ENCODE measurements at regions not wholly inside any gene's neighbourhood (a gene's known extent, or its start where the extent isn't known, plus 50 kb on each side); places are given as distances from the start of the nearest gene placed in this dataset.

DNA sequence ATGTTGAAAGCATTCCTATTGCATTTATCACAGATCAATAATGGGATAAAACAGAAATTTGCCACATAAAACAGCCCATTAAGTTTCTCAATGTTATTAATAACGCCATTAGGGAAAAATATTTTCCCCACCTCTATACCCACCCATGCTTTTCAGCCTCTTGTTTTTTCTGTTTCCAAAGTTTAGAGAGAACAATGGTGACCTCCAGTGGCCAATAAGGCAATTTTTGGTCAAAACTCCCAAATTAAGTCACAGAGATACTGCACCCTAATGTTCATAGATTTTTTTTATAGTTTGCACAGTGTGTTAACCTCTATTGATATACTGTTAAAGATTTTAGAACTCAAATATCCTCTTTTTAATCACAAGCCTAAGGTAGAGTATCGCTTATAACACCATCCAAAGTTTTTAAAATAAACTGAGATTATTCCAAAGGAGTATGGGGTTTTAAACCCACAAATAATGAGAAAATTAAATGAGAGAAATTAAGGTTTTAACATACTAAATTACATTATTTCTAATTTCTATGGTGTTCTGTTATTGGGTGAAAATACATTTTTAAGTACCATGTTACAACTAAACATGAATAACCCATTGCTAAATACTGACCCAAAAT lies 184.7 kb upstream of the DCN start:
- H3K36me3 ChIP-seq, result no peaks in the 10 kb centered on the region
- H3K9me3 ChIP-seq, result no peaks in the 10 kb centered on the region
- WGBS, 2 donors (ENCODE audit: low coverage in 1 of 2), result 66 to 75% methylated on average over 2 of the region's 2 CpGs
- in situ Hi-C loops (cut with MboI; ENCODE audit: low pct_ligation_motif_present in 1 of 4, low pct_unique_long_range_greater_than_20kb in 1 of 4, low sequenced_read_pairs in 3 of 4), result loop anchor here (10.0 to 25.0 kb wide), 3 partner anchors 380 to 1277 kb away; no protein-coding TSS in a partner anchor
- no peak overlapping the region for H3K27ac ChIP-seq
- H3K4me3 ChIP-seq, result no peak overlapping the region
- DNase-seq, result no peak
- intact Hi-C loops (cut with DNase I; ENCODE audit: low total_unique reads), result loop anchor here (10.0 kb wide), 1 partner anchor 1287 kb away; no protein-coding TSS in a partner anchor
- H3K27me3 ChIP-seq, result no peaks in the 10 kb centered on the region
- TF ChIP-seq POLR2A (IDR thresholded peaks at IDR 0.05) (no peak), POLR2AphosphoS5 (IDR thresholded peaks at IDR 0.05) (no peak), EP300 (IDR thresholded peaks at IDR 0.05; ENCODE audit: low read depth) (no peak)
- TF ChIP-seq, protein P1, sequence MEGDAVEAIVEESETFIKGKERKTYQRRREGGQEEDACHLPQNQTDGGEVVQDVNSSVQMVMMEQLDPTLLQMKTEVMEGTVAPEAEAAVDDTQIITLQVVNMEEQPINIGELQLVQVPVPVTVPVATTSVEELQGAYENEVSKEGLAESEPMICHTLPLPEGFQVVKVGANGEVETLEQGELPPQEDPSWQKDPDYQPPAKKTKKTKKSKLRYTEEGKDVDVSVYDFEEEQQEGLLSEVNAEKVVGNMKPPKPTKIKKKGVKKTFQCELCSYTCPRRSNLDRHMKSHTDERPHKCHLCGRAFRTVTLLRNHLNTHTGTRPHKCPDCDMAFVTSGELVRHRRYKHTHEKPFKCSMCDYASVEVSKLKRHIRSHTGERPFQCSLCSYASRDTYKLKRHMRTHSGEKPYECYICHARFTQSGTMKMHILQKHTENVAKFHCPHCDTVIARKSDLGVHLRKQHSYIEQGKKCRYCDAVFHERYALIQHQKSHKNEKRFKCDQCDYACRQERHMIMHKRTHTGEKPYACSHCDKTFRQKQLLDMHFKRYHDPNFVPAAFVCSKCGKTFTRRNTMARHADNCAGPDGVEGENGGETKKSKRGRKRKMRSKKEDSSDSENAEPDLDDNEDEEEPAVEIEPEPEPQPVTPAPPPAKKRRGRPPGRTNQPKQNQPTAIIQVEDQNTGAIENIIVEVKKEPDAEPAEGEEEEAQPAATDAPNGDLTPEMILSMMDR (IDR thresholded peaks at IDR 0.05), result peak in 2 of 5 experiments; percentile 12 to 21
- H3K4me1 ChIP-seq, result peaks cover 0 to 4% (median 0%) of the 10 kb centered on the region in 4 donors

GRCh38 chr12:91364471-91365184 lies 182.0 kb upstream of the DCN start:
- intact Hi-C loops (cut with DNase I; ENCODE audit: low total_unique reads) (loop anchor here (10.0 kb wide), 1 partner anchor 1290 kb away; no protein-coding TSS in a partner anchor), in situ Hi-C loops (cut with MboI; ENCODE audit: low pct_ligation_motif_present in 1 of 4, low pct_unique_long_range_greater_than_20kb in 1 of 4, low sequenced_read_pairs in 3 of 4) (loop anchor here (10.0 to 25.0 kb wide), 3 partner anchors 377 to 1280 kb away; no protein-coding TSS in a partner anchor)
- no peak overlapping the region for H3K27ac ChIP-seq
- H3K27me3 ChIP-seq, result no peaks in the 10 kb centered on the region
- H3K36me3 ChIP-seq, result no peaks in the 10 kb centered on the region
- TF ChIP-seq EP300 (IDR thresholded peaks at IDR 0.05; ENCODE audit: low read depth) (no peak), POLR2A (IDR thresholded peaks at IDR 0.05) (no peak), POLR2AphosphoS5 (IDR thresholded peaks at IDR 0.05) (no peak)
- TF ChIP-seq, protein P1 (IDR thresholded peaks at IDR 0.05), result no peak
- no peaks in the 10 kb centered on the region for H3K9me3 ChIP-seq
- no peak for DNase-seq
- 70 to 88% methylated on average over 5 of the region's 5 CpGs for WGBS, 2 donors (ENCODE audit: low coverage in 1 of 2)
- peaks cover 0 to 8% (median 0%) of the 10 kb centered on the region in 4 donors for H3K4me1 ChIP-seq
- no peak overlapping the region for H3K4me3 ChIP-seq

GRCh38 chr12:91361864-91362263 lies 179.2 kb upstream of the DCN start:
- Histone ChIP-seq H3K36me3 (no peaks in the 10 kb centered on the region), H3K4me1 (peaks cover 0 to 18% (median 3%) of the 10 kb centered on the region in 4 donors), H3K4me3 (peak overlapping the region in 1 of 4 donors; percentile 17), H3K27me3 (no peaks in the 10 kb centered on the region), H3K27ac (no peak overlapping the region), H3K9me3 (no peaks in the 10 kb centered on the region)
- WGBS, 2 donors (ENCODE audit: low coverage in 1 of 2), result 15 to 20% methylated on average over 5 of the region's 5 CpGs
- DNase-seq, result no peak
- in situ Hi-C loops (cut with MboI; ENCODE audit: low pct_ligation_motif_present in 1 of 4, low pct_unique_long_range_greater_than_20kb in 1 of 4, low sequenced_read_pairs in 3 of 4), result loop anchor here (10.0 to 25.0 kb wide), 3 partner anchors 375 to 1283 kb away; no protein-coding TSS in a partner anchor
- intact Hi-C loops (cut with DNase I; ENCODE audit: low total_unique reads), result loop anchor here (10.0 kb wide), 1 partner anchor 1293 kb away; no protein-coding TSS in a partner anchor
- no peak for TF ChIP-seq POLR2AphosphoS5 (IDR thresholded peaks at IDR 0.05)
- no peak for TF ChIP-seq POLR2A (IDR thresholded peaks at IDR 0.05)
- TF ChIP-seq, protein P1 (IDR thresholded peaks at IDR 0.05), result peak; percentile 70 to 76 (median 72)
- TF ChIP-seq EP300 (IDR thresholded peaks at IDR 0.05; ENCODE audit: low read depth), result no peak

DNA sequence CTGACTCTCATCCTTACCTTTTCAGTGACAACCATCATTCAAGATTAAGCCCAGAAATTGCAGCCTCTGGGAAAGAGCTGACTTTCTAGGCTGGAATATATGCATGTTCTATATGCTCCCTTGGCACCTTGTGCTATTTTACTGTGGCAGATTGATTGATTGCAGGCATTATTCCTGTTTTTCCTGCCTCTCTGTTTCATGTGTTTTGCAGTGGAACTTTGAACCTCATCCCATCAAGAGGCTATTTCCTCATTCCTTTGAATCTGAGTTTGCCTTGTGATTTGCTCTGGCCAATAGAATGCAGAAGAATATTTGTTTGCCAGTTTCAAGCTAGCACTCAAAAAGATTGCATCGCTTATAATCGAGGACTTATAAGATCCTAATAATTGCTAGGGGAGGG lies 174.8 kb upstream of the DCN start:
- H3K4me1 ChIP-seq, result peaks cover 0 to 22% (median 3%) of the 10 kb centered on the region in 4 donors
- H3K27ac ChIP-seq, result peak overlapping the region in 2 of 4 donors; percentile 20 to 36
- H3K27me3 ChIP-seq, result no peaks in the 10 kb centered on the region
- no peaks in the 10 kb centered on the region for H3K9me3 ChIP-seq
- intact Hi-C loops (cut with DNase I; ENCODE audit: low total_unique reads), result no loop called here
- H3K4me3 ChIP-seq, result no peak overlapping the region
- DNase-seq, result no peak
- 17 to 39% methylated on average over 2 of the region's 2 CpGs for WGBS, 2 donors (ENCODE audit: low coverage in 1 of 2)
- TF ChIP-seq POLR2AphosphoS5 (IDR thresholded peaks at IDR 0.05) (peak in 2 of 3 donors; percentile 44 to 50), EP300 (IDR thresholded peaks at IDR 0.05; ENCODE audit: low read depth) (no peak), POLR2A (IDR thresholded peaks at IDR 0.05) (no peak)
- TF ChIP-seq, protein P1 (IDR thresholded peaks at IDR 0.05), result peak in 1 of 5 experiments; percentile 8
- no peaks in the 10 kb centered on the region for H3K36me3 ChIP-seq
- in situ Hi-C loops (cut with MboI; ENCODE audit: low pct_ligation_motif_present in 1 of 4, low pct_unique_long_range_greater_than_20kb in 1 of 4, low sequenced_read_pairs in 3 of 4), result loop anchor here in 2 of 4 donors (25.0 kb wide), 2 partner anchors 370 to 1280 kb away; no protein-coding TSS in a partner anchor
